RWPE1 (cell line): ENCODE measurements at regions not wholly inside any gene's neighbourhood (a gene's known extent, or its start where the extent isn't known, plus 50 kb on each side); places are given as distances from the start of the nearest gene placed in this dataset.

Source experiments
- CTCF ChIA-PET: fragments of 350-600 bp; sonication (Branson Sonifier 250); formaldehyde crosslinking; extraction: SDS; loops from one replicate; lab custom pipeline; 2021; lab: Yijun Ruan, JAX
- POLR2A ChIA-PET: fragments of 400-600 bp; formaldehyde crosslinking; extraction: SDS; loops from one replicate; lab custom pipeline; 2020; ENCODE audit warnings: antibody characterized with exemption; ENCODE audit not compliant: low non-redundant PET; lab: Yijun Ruan, JAX
- DNase-seq: peaks from one replicate; pipeline ENCODE4 v3.0.0; 2012; ENCODE audit warnings: low spot score
- H3K27ac ChIP-seq: fragments of 450-650 bp; 2 replicates; pipeline ENCODE4 v1.5.1; 2017
- TF ChIP-seq, protein P1 (sequence below): fragments of 450-650 bp; conservative IDR thresholded peaks from 2 replicates; pipeline ENCODE4 v1.5.1; 2017; ENCODE audit warnings: low read depth, mild to moderate bottlenecking

DNA sequence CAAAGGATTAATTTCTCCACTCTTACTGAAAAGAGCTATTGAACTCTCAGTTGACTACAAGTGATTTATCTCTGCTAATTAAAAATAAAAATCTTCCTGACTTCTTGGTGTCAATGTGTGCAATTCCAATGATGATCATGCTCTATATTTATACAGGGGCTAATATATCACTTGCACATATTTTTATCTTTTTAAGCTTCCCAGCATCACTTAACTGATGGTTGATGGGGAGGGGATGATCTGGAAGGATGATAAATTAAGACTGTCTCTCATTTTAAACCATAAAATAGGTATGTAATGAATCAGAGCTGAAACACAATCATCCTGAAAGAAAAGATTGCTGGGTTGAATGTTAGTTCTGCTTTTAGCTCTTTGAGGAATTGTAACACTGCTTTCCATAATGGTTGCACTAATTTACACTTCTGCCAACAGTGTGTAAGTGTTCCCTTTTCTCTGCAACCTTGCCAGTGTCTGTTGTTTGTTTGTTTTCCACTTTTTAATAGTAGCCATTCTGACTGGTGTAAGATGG lies 169.6 kb upstream of the ECI2 start:
- POLR2A ChIA-PET: no interaction called here
- DNase-seq: no peak
- TF ChIP-seq, protein P1, sequence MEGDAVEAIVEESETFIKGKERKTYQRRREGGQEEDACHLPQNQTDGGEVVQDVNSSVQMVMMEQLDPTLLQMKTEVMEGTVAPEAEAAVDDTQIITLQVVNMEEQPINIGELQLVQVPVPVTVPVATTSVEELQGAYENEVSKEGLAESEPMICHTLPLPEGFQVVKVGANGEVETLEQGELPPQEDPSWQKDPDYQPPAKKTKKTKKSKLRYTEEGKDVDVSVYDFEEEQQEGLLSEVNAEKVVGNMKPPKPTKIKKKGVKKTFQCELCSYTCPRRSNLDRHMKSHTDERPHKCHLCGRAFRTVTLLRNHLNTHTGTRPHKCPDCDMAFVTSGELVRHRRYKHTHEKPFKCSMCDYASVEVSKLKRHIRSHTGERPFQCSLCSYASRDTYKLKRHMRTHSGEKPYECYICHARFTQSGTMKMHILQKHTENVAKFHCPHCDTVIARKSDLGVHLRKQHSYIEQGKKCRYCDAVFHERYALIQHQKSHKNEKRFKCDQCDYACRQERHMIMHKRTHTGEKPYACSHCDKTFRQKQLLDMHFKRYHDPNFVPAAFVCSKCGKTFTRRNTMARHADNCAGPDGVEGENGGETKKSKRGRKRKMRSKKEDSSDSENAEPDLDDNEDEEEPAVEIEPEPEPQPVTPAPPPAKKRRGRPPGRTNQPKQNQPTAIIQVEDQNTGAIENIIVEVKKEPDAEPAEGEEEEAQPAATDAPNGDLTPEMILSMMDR: no peak
- no peak overlapping the region for H3K27ac ChIP-seq
- CTCF ChIA-PET: interaction anchor here (0.8 to 1.0 kb wide), 2 partner anchors 8 to 449 kb away, joined by 3 to 6 read pairs; no protein-coding TSS in a partner anchor

DNA sequence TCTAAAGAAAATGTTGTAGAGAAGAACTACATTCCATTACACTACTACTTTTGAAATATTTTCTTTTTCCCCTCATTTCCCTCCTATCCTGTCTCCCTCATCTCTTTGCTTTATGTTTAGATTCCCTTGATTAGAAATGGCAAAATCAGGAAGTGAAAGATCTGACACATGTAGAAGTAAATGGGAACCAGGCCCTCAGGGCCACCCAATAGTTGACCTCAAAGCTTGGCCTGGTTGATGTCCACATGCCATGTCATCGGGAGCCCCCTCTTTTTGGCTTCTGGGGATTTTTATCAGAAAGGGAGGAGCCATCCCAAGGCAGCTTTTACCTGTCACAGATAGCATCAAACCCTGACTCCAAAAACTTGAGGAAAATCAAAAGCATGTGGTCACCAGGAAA lies 168.3 kb upstream of the ECI2 start:
- CTCF ChIA-PET: interaction anchor here (0.7 to 0.8 kb wide), 2 partner anchors 22 to 1019 kb away, joined by 3 read pairs; no protein-coding TSS in a partner anchor

DNA sequence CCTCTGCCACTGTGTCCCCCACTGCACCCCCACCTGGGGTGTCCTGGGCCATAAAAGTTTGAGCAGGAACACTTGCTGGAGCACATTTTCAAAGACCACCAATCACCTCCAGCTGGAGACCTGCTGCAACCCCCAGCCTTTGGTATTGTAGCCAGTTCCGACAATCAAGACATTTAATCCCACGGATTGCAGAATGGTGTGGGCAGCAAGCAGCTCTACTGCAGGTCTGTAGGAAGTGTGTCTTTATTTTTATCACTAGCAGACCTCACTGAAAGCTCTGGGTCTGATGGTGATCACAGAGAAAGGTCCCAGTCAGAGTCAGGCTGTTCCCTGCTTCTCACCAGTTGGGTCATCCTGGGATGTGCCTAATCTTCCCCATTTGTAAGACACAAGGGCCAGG lies 167.1 kb upstream of the ECI2 start:
- CTCF ChIA-PET: no interaction called here
- TF ChIP-seq, protein P1: no peak
- H3K27ac ChIP-seq: no peak overlapping the region
- POLR2A ChIA-PET: no interaction called here
- DNase-seq: no peak

More for the DNA sequence above, 168.3 kb upstream of the ECI2 start:
- POLR2A ChIA-PET: no interaction called here
- H3K27ac ChIP-seq: no peak overlapping the region
- DNase-seq: no peak
- TF ChIP-seq, protein P1: no peak

DNA sequence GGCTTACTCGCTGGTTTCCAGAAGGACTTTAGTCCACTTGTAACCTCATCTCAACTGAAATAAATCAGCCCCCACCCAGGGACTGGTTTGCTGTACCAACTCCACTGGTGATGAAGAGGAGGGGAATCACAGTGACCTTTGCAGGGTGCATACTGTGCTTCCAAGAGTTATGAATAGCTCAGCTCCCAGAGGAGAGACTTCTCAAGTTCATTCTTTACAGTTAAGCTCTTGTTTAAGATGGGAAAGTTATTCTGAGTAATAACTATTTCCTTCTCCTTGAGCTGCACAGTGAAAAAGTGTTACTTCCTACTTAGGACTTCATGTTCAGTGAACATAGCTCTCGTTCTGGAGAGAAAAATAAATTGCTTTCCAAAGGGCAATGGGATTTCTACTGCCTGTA lies 166.5 kb upstream of the ECI2 start:
- POLR2A ChIA-PET: no interaction called here
- no peak for DNase-seq
- CTCF ChIA-PET: interaction anchor here (0.7 kb wide), 1 partner anchor 842 kb away, joined by 4 read pairs; no protein-coding TSS in a partner anchor
- no peak overlapping the region for H3K27ac ChIP-seq
- TF ChIP-seq, protein P1: no peak

DNA sequence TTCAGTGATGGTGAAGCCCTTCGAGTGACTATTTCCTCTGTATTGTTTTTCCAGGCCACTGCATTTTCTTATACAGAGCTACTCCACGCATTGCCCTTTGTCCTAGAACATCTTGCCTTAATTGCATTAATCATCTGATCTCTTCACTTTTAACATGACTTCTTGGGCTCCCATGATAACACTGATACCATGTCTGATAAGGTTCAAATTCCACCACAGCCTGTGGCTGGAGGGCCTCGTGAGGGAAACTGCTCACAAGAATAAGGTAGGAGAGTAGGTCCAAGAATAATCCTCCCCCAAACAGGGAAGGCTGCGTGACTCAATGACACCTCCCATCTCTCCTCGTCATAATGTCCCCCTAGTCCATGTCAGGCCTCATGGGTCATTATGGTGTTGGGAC lies 165.5 kb upstream of the ECI2 start:
- no peak overlapping the region for H3K27ac ChIP-seq
- TF ChIP-seq, protein P1: no peak
- DNase-seq: no peak
- ChIA-PET CTCF (no interaction called here), POLR2A (no interaction called here)

DNA sequence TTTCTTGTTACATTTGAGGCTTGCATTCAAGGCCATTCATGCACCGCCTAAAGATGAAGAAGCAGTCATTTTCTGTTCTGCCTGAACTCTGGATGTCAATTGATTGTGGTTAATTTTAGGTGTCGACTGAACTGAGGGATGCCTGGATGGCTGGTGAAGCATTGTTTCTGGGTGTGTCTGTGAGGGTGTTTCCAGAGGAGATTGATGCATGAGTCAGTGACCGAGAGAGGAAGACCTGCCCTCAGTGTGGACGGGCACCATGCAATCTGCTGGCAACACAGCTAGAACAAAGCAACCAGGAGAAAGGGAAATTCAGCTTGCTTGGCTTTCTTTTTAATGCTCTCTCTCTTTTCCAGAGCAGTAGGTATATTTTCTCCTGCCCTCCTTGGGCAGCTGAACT lies 164.1 kb upstream of the ECI2 start:
- H3K27ac ChIP-seq: peak overlapping the region; percentile 51
- ChIA-PET CTCF (interaction anchor here (0.6 kb wide), 1 partner anchor 8 kb away, joined by 3 read pairs; no protein-coding TSS in a partner anchor), POLR2A (interaction anchor here (0.6 kb wide), 1 partner anchor 17 kb away, joined by 5 read pairs; no protein-coding TSS in a partner anchor)
- DNase-seq: no peak
- TF ChIP-seq, protein P1: no peak
